ENCODE measurements at regions not wholly inside any gene's neighbourhood (a gene's known extent, or its start where the extent isn't known, plus 50 kb on each side); places are given as distances from the start of the nearest gene placed in this dataset.

- DNase-seq, result no peak
Measured at GRCh38 chr10:111836571-111836970, 347.0 kb downstream of the GPAM start.

- no peak for DNase-seq
Measured at GRCh38 chr10:111837086-111837485, 346.5 kb downstream of the GPAM start.

- DNase-seq, result no peak
Measured at GRCh38 chr10:111837985-111838384, 345.6 kb downstream of the GPAM start.

GRCh38 chr10:111840546-111840945 is 343.0 kb downstream of the GPAM start:
- DNase-seq, result no peak

- DNase-seq, result no peak
Measured at GRCh38 chr10:111852801-111853200, 330.8 kb downstream of the GPAM start.

GRCh38 chr10:111856631-111857030 is 326.9 kb downstream of the GPAM start:
- DNase-seq, result no peak

- DNase-seq, result no peak
Measured at GRCh38 chr10:111865550-111865949, 318.0 kb downstream of the GPAM start.

GRCh38 chr10:111871458-111871857 is 312.1 kb downstream of the GPAM start:
- DNase-seq, result no peak

GRCh38 chr10:111872591-111872990 is 311.0 kb downstream of the GPAM start:
- DNase-seq, result no peak

GRCh38 chr10:111873041-111873440 is 310.5 kb downstream of the GPAM start:
- no peak for DNase-seq

GRCh38 chr10:111873621-111874135 is 309.9 kb downstream of the GPAM start:
- no peak for DNase-seq

GRCh38 chr10:111874576-111874975 is 309.0 kb downstream of the GPAM start:
- DNase-seq, result no peak

GRCh38 chr10:111875725-111876124 is 307.8 kb downstream of the GPAM start:
- DNase-seq, result no peak

GRCh38 chr10:111877258-111877657 is 306.3 kb downstream of the GPAM start:
- DNase-seq, result no peak

- DNase-seq, result no peak
Measured at GRCh38 chr10:111879969-111880368, 303.6 kb downstream of the GPAM start.

- no peak for DNase-seq
Measured at GRCh38 chr10:111885046-111885445, 298.5 kb downstream of the GPAM start.

GRCh38 chr10:111885919-111886318 is 297.6 kb downstream of the GPAM start:
- DNase-seq, result no peak

GRCh38 chr10:111887266-111887665 is 296.3 kb downstream of the GPAM start:
- DNase-seq, result no peak

- DNase-seq, result no peak
Measured at GRCh38 chr10:111890046-111890445, 293.5 kb downstream of the GPAM start.

- DNase-seq, result no peak
Measured at GRCh38 chr10:111916011-111916410, 267.6 kb downstream of the GPAM start.

GRCh38 chr10:111921821-111922220 is 261.7 kb downstream of the GPAM start:
- no peak for DNase-seq

- DNase-seq, result no peak
Measured at GRCh38 chr10:111923032-111923431, 260.5 kb downstream of the GPAM start.

- DNase-seq, result no peak
Measured at GRCh38 chr10:111926286-111926685, 257.3 kb downstream of the GPAM start.

GRCh38 chr10:111933937-111934336 is 249.6 kb downstream of the GPAM start:
- DNase-seq, result no peak

- DNase-seq, result no peak
Measured at GRCh38 chr10:111934931-111935330, 248.6 kb downstream of the GPAM start.

- no peak for DNase-seq
Measured at GRCh38 chr10:111936143-111936542, 247.4 kb downstream of the GPAM start.

Measured in NCI-H1436 treated with DMSO at 0.1 percent for 48 hours (cell line).